ENCODE measurements at regions not wholly inside any gene's neighbourhood (a gene's known extent, or its start where the extent isn't known, plus 50 kb on each side); places are given as distances from the start of the nearest gene placed in this dataset.

DNA sequence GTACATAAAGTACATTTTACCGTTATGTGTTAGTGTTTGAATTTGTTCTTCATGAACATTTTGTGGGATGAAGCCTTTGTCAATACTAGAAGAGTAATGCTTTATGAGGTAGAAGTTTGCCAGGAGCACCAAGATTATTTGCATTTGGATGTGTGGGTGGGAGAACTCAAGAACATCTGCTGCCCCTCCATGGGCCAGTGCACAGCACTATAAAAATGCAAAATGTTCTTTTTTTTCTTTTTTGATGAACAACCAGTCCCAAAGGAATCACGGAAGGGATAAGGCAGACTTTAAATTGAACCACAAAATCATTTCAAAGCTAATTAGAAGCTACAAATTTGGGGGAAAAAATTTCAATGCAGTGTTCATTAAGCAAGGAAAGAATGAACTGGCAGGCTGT is 300.3 kb upstream of the NWD2 start:
- Histone ChIP-seq H3K4me2 (ENCODE audit: insufficient read depth, low read length) (no peak overlapping the region), H3K79me2 (ENCODE audit: control insufficient read depth, insufficient read depth, low read length) (no peaks in the 10 kb centered on the region), H3K9me3 (replicated peaks; ENCODE audit: control insufficient read depth, insufficient read depth, low read depth, low read length) (no peaks in the 10 kb centered on the region), H3K4me3 (no peak overlapping the region), H4K20me1 (replicated peaks; ENCODE audit: control insufficient read depth, insufficient read depth, low read length) (no peaks in the 10 kb centered on the region), H3K27me3 (ENCODE audit: control insufficient read depth in 2 of 2, insufficient read depth in 2 of 2, low read length in 2 of 2) (no peaks in the 10 kb centered on the region), H3K4me1 (replicated peaks in 1 of 2; ENCODE audit: control insufficient read depth in 2 of 2, insufficient read depth in 2 of 2, low read length in 2 of 2) (no peaks in the 10 kb centered on the region), H3K36me3 (ENCODE audit: control insufficient read depth, insufficient read depth, low read length) (no peaks in the 10 kb centered on the region), H3K9me1 (ENCODE audit: control insufficient read depth, insufficient read depth, low read length) (no peaks in the 10 kb centered on the region), H3K9ac (ENCODE audit: insufficient read depth in 1 of 2, low read depth in 2 of 2, low read length in 2 of 2) (no peak overlapping the region), H2AFZ (ENCODE audit: low read depth, low read length) (no peak overlapping the region), H3K27ac (ENCODE audit: extremely low read depth, low read depth, low read length) (no peak overlapping the region)
- 0% methylated on average over 2 of the region's 2 CpGs for WGBS (ENCODE audit: insufficient coverage, low coverage, missing lambda C conversion rate)
- POLR2A ChIA-PET = no interaction called here
- DNase-seq (ENCODE audit: extremely low read depth in 1 of 4, low spot score in 3 of 4) = no peak
- no peak for ATAC-seq
- BruUV-seq (replicated peaks) = no TSS peak
- no peak for FAIRE-seq
- CTCF ChIA-PET (ENCODE audit: low intra/inter-chr PET ratio) = no interaction called here
- in situ Hi-C loops (cut with MboI) = no loop called here
- TF ChIP-seq KHSRP (IDR thresholded peaks at IDR 0.05) = no peak
- no peak for TF ChIP-seq SIRT6 (IDR thresholded peaks at IDR 0.05; ENCODE audit: low read depth, low read length)
- TF ChIP-seq MAFK (IDR thresholded peaks at IDR 0.05; ENCODE audit: low read length) = no peak
- TF ChIP-seq CREM (IDR thresholded peaks at IDR 0.05; ENCODE audit: low read depth) = no peak
- TF ChIP-seq SRSF1 (IDR thresholded peaks at IDR 0.05; ENCODE audit: low read depth, low read length) = no peak
- no peak for TF ChIP-seq ZFP36 (IDR thresholded peaks at IDR 0.05; ENCODE audit: low read depth, low read length, partially characterized antibody)
- no peak for TF ChIP-seq ZFX (CRISPR knock-in tag; IDR thresholded peaks at IDR 0.05)
- TF ChIP-seq KLF1 (tag; IDR thresholded peaks at IDR 0.05) = no peak
- TF ChIP-seq, protein P1, sequence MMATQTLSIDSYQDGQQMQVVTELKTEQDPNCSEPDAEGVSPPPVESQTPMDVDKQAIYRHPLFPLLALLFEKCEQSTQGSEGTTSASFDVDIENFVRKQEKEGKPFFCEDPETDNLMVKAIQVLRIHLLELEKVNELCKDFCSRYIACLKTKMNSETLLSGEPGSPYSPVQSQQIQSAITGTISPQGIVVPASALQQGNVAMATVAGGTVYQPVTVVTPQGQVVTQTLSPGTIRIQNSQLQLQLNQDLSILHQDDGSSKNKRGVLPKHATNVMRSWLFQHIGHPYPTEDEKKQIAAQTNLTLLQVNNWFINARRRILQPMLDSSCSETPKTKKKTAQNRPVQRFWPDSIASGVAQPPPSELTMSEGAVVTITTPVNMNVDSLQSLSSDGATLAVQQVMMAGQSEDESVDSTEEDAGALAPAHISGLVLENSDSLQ (IDR thresholded peaks at IDR 0.05) = no peak
- TF ChIP-seq ZFP1 (CRISPR knock-in tag; IDR thresholded peaks at IDR 0.05) = no peak
- TF ChIP-seq SRF (CRISPR knock-in tag; IDR thresholded peaks at IDR 0.05) = no peak
- TF ChIP-seq ZNF316 (IDR thresholded peaks at IDR 0.05) = no peak
- TF ChIP-seq, protein P2, sequence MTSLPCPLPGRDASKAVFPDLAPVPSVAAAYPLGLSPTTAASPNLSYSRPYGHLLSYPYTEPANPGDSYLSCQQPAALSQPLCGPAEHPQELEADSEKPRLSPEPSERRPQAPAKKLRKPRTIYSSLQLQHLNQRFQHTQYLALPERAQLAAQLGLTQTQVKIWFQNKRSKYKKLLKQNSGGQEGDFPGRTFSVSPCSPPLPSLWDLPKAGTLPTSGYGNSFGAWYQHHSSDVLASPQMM (CRISPR knock-in tag; IDR thresholded peaks at IDR 0.05) = no peak
- no peak for TF ChIP-seq PTRF (tag; IDR thresholded peaks at IDR 0.05)
- no peak for TF ChIP-seq ZNF695 (CRISPR knock-in tag; IDR thresholded peaks at IDR 0.05)
- no peak for TF ChIP-seq MAFF (IDR thresholded peaks at IDR 0.05; ENCODE audit: low read length)
- no peak for TF ChIP-seq SRSF3 (IDR thresholded peaks at IDR 0.05; ENCODE audit: insufficient read depth, low read length)
- no peak for TF ChIP-seq POLR3A (IDR thresholded peaks at IDR 0.05; ENCODE audit: borderline replicate concordance, extremely low read depth, insufficient read depth, insufficient read length)
- intact Hi-C loops (cut with micrococcal nuclease) = no loop called here
